Kidney (tissue), 13 donors: ENCODE measurements at regions not wholly inside any gene's neighbourhood (a gene's known extent, or its start where the extent isn't known, plus 50 kb on each side); places are given as distances from the start of the nearest gene placed in this dataset.

ENCODE experiments used
- DNase-seq, 5 donors: peaks; one replicate each; pipeline ENCODE4 v3.0.0-alpha.2; 2013 to 2020
- FAIRE-seq: peaks from 2 replicates; lab custom pipeline; 2012; peaks lifted over from hg19 to GRCh38; lab: Jason Lieb, UNC
- H3K27ac ChIP-seq, 2 donors: one replicate each; pipeline ENCODE4 v1.7.0; 2013; ENCODE audit warnings: low read depth in 2 of 2, low read length in 2 of 2, inconsistent platforms in 1 of 2
- H3K27me3 ChIP-seq: one replicate; pipeline ENCODE4 v1.7.1; 2013; ENCODE audit warnings: low read length, inconsistent platforms; ENCODE audit not compliant: control insufficient read depth, insufficient read depth
- H3K36me3 ChIP-seq, 3 donors: one replicate each; pipeline versions ENCODE4 v1.7.0 to v1.7.1; 2013; ENCODE audit warnings: low read length in 3 of 3, control low read depth in 1 of 3, inconsistent platforms in 1 of 3; ENCODE audit not compliant: insufficient read depth in 3 of 3, control insufficient read depth in 2 of 3
- H3K4me1 ChIP-seq, 3 donors: one replicate each; pipeline versions ENCODE4 v1.7.0 to v1.7.1; 2013; ENCODE audit warnings: low read length in 3 of 3, inconsistent platforms in 1 of 3, low read depth in 1 of 3; ENCODE audit not compliant: control insufficient read depth in 2 of 3, insufficient read depth in 2 of 3
- H3K4me3 ChIP-seq, 3 donors: one replicate each; pipeline versions ENCODE4 v1.7.0 to v1.8.1; 2013; ENCODE audit warnings: low read length in 3 of 3, control low read depth in 1 of 3, inconsistent platforms in 1 of 3
- H3K9ac ChIP-seq, 3 donors: one replicate each; pipeline versions ENCODE4 v1.7.0 to v1.7.1; 2013; ENCODE audit warnings: low read length in 3 of 3, control low read depth in 1 of 3, inconsistent platforms in 1 of 3
- H3K9me3 ChIP-seq, 3 donors: one replicate each; pipeline versions ENCODE4 v1.7.0 to v1.7.1; 2013; ENCODE audit warnings: low read length in 3 of 3, control low read depth in 1 of 3, inconsistent platforms in 1 of 3; ENCODE audit not compliant: control insufficient read depth in 2 of 3, insufficient read depth in 1 of 3
- intact Hi-C: fragments of 100-400 bp; cut with DNase I; formaldehyde crosslinking; loops from one replicate; pipeline ENCODE4 v1.11.1; 2022
- TF ChIP-seq, protein P1 (sequence below): IDR thresholded peaks from 3 replicates; pipeline ENCODE4 v1.5.1; 2012; ENCODE audit warnings: mild to moderate bottlenecking, moderate library complexity, borderline replicate concordance; ENCODE audit not compliant: insufficient read depth; ENCODE audit errors: extremely low read depth
- donor health status: control.
- donor health status: control.
- donor health status: control.
- donor health status: control.
- donor health status: control.
- donor health status: DM: yes; HTN: yes; CAD: no.
- donor health status: Normal renal cell carcinoma (clear cell type).

DNA sequence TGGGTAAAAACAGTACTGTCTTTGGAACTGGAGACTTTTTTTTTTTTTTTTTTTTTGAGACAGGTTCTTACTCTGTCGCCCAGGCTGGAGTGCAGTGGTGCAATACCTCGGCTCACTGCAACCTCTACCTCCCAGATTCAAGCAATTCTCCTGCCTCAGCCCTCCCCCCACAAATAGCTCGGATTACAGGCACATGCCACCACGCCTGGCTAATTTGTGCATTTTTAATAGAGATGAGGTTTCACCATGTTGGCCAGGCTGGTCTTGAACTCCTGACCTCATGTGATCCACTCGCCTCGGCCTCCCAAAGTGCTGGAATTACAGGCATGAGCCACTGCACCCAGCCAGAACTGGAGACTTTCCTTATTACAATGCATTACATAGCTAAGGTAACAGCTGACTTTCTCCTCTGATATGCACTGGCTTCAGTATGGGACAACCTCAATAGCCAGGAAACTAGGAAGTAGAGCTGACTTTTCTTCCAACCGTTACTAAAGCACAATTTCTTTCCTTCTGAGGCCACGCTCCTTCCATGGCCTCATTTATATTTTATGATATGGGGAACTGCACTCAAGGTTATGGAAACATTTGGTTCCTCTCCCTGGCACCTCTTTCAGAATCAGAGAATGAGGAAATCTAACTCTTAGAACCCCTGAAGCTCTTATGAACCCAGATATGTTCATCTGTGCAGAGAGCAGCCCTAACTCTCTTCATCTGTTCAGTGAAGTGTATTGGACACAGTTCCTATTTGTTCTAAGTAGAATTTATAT lies 53.5 kb upstream of the FAM9B start:
- FAIRE-seq (no peak), DNase-seq (peak in 4 of 5 donors; percentile 73 to 89 (median 82))
- H3K4me3 ChIP-seq = no peak overlapping the region
- intact Hi-C loops = no loop called here
- H3K27ac ChIP-seq = no peak overlapping the region
- no peaks in the 10 kb centered on the region for H3K27me3 ChIP-seq
- TF ChIP-seq, protein P1, sequence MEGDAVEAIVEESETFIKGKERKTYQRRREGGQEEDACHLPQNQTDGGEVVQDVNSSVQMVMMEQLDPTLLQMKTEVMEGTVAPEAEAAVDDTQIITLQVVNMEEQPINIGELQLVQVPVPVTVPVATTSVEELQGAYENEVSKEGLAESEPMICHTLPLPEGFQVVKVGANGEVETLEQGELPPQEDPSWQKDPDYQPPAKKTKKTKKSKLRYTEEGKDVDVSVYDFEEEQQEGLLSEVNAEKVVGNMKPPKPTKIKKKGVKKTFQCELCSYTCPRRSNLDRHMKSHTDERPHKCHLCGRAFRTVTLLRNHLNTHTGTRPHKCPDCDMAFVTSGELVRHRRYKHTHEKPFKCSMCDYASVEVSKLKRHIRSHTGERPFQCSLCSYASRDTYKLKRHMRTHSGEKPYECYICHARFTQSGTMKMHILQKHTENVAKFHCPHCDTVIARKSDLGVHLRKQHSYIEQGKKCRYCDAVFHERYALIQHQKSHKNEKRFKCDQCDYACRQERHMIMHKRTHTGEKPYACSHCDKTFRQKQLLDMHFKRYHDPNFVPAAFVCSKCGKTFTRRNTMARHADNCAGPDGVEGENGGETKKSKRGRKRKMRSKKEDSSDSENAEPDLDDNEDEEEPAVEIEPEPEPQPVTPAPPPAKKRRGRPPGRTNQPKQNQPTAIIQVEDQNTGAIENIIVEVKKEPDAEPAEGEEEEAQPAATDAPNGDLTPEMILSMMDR = no peak
- H3K9ac ChIP-seq = no peak overlapping the region
- H3K36me3 ChIP-seq = no peaks in the 10 kb centered on the region
- H3K4me1 ChIP-seq = no peaks in the 10 kb centered on the region
- H3K9me3 ChIP-seq = no peaks in the 10 kb centered on the region

DNA sequence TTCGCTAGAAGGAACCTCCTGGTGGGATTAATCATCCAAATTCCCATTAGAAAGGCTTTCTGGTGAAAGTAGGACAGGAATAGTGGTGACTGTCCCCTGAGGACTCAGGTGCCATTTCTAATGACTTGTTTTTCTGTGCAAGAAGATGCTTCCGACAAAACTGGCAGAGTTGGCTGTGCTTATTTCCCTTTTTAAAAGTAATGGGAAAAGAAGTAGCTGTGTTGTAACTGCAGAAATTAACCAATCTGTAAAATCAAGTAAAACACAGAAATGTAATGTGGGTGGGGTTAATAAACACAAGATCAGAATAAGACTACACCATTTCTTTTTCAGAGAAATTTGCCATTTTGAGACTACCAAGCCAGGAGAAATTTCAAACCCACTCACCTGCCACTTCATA lies 55.0 kb upstream of the FAM9B start:
- DNase-seq = no peak
- Histone ChIP-seq H3K4me3 (no peak overlapping the region), H3K9me3 (no peaks in the 10 kb centered on the region), H3K4me1 (no peaks in the 10 kb centered on the region), H3K27ac (no peak overlapping the region), H3K27me3 (no peaks in the 10 kb centered on the region), H3K36me3 (no peaks in the 10 kb centered on the region), H3K9ac (no peak overlapping the region)
- intact Hi-C loops = no loop called here
- no peak for FAIRE-seq
- TF ChIP-seq, protein P1 = no peak

DNA sequence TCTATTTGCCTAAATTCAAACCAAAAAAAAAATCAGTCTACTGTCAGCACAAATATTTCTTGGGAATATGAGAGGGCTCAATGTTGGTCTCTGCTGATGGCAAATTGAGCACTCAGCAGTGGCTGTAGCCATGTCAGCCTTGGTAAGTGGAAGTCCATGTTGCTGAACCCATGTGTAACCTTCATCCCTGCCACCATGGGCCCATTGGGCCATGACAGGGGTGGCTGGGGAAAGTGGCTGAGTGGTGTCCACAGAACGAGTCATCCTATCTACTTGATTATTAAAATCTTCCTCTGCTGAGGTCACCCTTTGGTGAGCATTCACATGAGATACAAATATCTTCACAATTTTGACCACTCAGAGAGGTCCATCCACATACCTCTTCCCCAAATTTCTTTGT lies 56.8 kb upstream of the FAM9B start:
- intact Hi-C loops = no loop called here

More for the DNA sequence above, 56.8 kb upstream of the FAM9B start:
- no peak for DNase-seq
- H3K27ac ChIP-seq = no peak overlapping the region
- H3K4me3 ChIP-seq = no peak overlapping the region
- no peak for FAIRE-seq
- H3K9ac ChIP-seq = no peak overlapping the region
- TF ChIP-seq, protein P1 = no peak
- H3K9me3 ChIP-seq = no peaks in the 10 kb centered on the region
- no peaks in the 10 kb centered on the region for H3K36me3 ChIP-seq
- no peaks in the 10 kb centered on the region for H3K4me1 ChIP-seq
- no peaks in the 10 kb centered on the region for H3K27me3 ChIP-seq
